Activated CD8-positive, alpha-beta memory T cell treated with anti-CD3 and anti-CD28 coated beads, Interleukin-2, amount 50 U/mL, for 48 hours (primary cell): ENCODE measurements at regions not wholly inside any gene's neighbourhood (a gene's known extent, or its start where the extent isn't known, plus 50 kb on each side); places are given as distances from the start of the nearest gene placed in this dataset.
"Not testable (repeated sequence)": the region's sequence is repeated elsewhere in the genome, so short reads cannot be mapped to it uniquely, and the experiment has no call there.

ENCODE experiments used
- DNase-seq: peaks from one replicate; pipeline ENCODE4 v3.0.0-alpha.2; 2020

DNA sequence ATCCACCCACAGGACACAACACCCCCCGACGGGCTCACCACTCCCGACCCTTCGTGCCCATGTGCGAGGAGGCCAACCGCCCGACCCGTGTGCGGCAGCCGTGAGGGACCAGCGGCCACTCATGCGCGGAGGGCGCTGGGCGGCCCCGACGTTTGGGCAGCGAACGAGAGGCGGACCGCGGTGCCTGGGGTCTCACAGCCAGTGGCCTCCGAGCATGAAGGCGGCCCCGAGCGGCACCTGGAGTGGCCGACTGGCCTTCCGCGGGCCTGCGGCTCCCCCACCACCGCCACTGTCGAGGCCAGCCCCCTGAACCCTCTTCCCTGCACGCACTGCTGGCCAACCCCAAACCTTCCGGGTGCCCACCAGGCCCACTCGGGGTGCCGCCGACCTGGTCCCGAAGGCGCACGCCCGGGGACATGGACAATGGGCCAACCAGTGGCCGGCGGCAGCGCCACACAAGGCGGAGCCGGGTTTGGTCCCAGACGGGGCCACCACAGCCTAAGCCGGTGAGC, 4274.9 kb upstream of the OR11H1 start:
- DNase-seq: no peak

DNA sequence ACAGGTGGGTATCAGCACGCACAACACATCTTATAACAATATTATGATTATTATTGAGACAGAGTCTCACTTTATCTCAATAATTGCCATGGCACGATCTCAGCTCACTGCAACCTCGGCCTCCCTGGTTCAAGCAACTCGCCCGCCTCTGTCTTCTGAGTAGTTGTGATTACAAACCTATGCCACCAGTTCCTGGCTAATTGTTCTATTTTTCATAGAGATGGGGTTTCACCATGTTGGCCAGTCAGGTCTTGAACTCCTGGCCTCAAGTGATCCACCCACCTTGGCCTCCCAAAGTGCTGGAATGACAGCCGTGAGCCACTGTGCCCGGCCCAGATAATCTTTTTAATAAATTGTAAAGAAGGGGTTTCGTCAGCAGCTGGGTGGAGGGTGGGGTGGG, 4257.0 kb upstream of the OR11H1 start:
- DNase-seq: not testable (repeated sequence)

- peak; percentile 67 for DNase-seq
Observed at GRCh38 chr22:11285116-11285838, 4242.7 kb upstream of the OR11H1 start.

- not testable (repeated sequence) for DNase-seq
Observed at GRCh38 chr22:11285839-11286205, 4242.2 kb upstream of the OR11H1 start.

GRCh38 chr22:11288246-11289220, 4239.5 kb upstream of the OR11H1 start:
- not testable (repeated sequence) for DNase-seq

GRCh38 chr22:11298126-11298893, 4229.7 kb upstream of the OR11H1 start:
- DNase-seq: not testable (repeated sequence)

DNA sequence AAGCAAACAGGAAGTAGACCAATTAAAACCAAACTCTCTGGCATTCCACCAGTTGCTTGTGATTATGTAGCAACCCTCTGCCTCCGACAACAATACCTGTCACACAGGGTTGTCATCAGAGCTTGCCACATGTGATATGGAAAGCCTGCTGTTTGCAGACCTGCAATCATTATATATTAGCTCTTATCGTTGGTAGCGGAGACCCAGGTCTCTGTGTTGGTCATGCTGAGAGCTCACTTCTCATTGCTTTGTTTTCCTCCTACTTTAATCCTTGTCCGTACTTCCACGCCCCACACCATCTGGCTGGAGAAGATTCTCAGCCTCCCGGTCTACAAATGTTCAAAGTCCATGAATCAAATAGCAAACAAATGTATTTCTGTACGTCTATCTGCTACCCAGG, 4225.6 kb upstream of the OR11H1 start:
- not testable (repeated sequence) for DNase-seq

DNA sequence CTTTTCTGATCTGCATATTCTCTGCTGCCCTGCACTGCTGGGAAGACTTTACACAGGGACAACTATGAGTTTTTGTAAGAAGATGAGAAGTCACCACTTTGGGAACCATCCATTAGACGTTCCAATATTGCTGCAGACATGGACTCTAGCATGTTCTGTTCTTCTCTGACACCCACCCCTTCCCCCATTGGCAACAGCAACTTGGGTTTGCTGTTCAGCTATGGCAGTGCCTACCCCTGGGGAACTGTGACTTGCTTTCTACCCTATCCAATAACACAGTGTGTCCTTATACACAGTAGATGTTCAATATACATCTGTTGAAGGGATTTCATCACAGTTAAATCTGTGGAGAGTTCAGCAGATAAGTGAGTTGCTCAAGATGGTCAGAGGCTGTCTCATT, 4225.1 kb upstream of the OR11H1 start:
- not testable (repeated sequence) for DNase-seq

DNA sequence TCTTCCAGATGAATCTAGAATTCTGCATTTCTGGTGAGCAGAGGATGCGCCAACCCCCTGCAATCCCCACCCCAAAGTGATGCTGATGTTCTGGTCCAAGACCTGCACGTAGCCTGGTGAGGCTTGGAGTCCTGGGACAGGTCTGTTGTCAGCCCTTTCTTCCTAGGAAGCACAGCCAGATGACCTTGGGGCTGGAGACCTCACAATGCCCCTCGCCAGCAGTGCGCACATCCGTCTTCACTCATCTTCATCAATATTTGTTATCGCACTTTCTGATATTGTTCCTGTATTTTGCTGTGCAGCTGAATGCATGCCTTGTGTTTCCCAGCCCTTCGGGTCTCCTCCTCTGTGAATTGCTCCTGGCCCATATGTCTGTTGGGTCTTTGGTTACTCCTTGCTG, 4222.8 kb upstream of the OR11H1 start:
- DNase-seq: not testable (repeated sequence)

- DNase-seq: not testable (repeated sequence)
Observed at GRCh38 chr22:11306933-11307518, 4221.0 kb upstream of the OR11H1 start.

- no peak for DNase-seq
Observed at GRCh38 chr22:11307998-11308397, 4220.0 kb upstream of the OR11H1 start.

- DNase-seq: not testable (repeated sequence)
Observed at GRCh38 chr22:11309777-11310176, 4218.2 kb upstream of the OR11H1 start.

- DNase-seq: not testable (repeated sequence)
Observed at GRCh38 chr22:11310647-11311046, 4217.3 kb upstream of the OR11H1 start.

DNA sequence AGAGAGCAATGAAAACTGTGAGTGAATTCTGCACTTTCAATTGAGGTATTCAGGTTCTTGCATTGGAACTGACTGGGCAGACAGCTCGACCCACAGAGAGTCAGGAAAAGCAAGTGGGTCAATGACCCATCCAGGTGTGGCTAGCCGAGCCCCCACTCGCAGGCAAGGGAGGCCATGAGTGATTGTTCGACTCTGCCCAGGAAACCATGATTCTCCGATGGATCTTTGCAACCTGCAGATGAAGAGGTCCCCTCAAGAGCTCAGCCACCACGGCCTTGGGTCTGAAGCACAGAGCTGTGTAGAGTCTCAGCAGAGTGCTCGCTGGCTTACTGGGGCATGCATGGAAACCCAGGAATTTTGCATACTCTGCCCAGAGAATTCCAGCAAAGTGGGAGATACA, 4215.4 kb upstream of the OR11H1 start:
- not testable (repeated sequence) for DNase-seq

GRCh38 chr22:11313040-11313759, 4214.8 kb upstream of the OR11H1 start:
- DNase-seq: not testable (repeated sequence)

DNA sequence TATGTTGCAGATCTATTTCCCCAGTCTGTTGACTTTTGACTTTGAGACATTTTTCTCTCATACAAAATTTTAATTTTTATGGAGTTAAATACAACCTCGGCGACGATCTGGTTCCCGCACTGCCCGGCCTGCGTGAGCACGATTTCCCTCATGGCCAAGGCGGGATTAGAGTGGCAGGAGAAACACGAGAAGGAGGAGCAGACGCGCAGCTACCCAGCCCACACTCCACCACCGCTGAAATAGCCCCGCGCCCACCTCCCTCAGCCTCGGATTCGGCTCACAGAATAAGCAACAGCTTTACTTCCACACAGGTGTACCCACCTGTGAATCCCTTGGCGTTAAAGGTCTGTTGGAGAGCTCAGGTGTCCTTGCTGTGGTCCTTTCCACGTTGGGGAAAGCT, 4209.4 kb upstream of the OR11H1 start:
- DNase-seq: not testable (repeated sequence)

GRCh38 chr22:11324439-11325037, 4203.5 kb upstream of the OR11H1 start:
- DNase-seq: not testable (repeated sequence)

DNA sequence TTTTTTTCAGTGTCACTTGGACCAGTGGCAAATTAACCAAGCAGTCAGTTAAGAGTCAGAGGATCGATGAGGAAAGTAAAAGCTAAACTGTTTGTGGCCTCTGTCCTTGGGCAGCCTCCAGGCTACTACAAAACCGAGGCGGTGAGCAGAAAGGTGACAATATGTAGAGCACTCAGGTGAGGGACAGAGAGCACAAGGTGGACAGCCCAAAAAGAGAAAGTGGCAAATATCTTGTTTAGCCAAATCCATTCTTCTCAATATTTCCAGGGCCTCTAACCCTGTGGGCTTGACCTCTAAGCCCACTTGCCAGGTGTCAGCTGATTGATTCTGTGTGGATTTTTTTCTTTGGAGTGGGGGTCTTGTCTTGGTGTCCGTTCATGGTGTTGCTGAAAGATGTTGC, 4202.2 kb upstream of the OR11H1 start:
- no peak for DNase-seq

DNA sequence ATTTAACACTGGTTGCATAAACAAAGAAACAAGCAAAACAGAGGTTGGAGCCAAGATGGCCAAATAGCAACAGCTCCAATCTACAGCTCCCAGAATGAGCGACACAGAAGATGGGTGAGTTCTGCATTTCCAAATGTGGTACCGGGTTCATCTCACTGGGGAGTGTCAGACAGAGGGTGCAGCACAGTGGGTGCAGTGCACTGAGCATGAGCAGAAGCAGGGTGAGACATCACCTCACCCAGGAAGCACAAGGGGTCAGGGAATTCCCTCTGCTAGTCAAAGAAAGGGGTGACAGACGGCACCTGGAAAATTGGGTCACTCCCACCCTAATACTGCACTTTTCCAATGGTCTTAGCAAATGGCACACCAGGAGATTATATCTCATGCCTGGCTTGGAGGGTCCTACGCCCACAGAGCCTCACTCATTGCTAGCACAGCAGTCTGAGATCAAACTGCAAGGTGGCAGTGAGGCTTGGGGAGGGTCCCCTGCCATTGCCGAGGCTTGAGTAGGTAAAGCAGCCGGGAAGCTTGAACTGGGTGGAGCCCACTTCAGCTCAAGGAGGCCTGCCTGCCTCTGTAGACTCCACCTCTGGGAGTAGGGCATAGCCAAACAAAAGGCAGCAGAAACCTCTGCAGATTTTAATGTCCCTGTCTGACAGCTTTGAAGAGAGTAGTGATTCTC, 4186.5 kb upstream of the OR11H1 start:
- not testable (repeated sequence) for DNase-seq

GRCh38 chr22:11351181-11351580, 4176.8 kb upstream of the OR11H1 start:
- DNase-seq: not testable (repeated sequence)

DNA sequence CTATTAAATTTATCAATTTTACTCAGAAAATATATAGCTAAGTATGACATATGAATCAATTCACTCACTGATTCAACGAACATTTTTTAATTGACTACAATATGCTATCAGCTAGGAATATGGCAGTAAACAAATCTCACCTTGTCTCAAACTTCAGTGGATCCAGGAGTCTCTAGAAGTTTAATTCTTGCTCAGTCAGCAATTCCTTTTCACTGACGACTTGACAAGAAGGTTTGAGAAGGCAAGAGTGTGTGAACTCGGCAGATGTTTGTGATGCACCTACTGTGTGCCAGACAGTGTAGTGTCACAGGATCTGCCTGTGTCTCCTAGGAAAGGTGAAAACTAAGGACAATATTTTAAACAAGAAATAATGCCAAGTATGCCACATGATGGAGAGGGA, 4175.7 kb upstream of the OR11H1 start:
- DNase-seq: not testable (repeated sequence)
